GM12878 (cell line): ENCODE measurements at regions not wholly inside any gene's neighbourhood (a gene's known extent, or its start where the extent isn't known, plus 50 kb on each side); places are given as distances from the start of the nearest gene placed in this dataset.

ENCODE experiments used
- ATAC-seq: fragments of 200-7000 bp; cut with Tn5 transposase; 3 replicates; pipeline ENCODE4 v1.9.1; 2020; ENCODE audit warnings: mild to moderate bottlenecking, moderate library complexity
- BruUV-seq: library from RNA; stranded (reverse); fragments of 400-500 nt; replicated peaks from 2 replicates; lab custom pipeline; 2021; lab: Mats Ljungman, UMichigan
- CTCF ChIA-PET: fragments of 300-600 bp; sonication (Branson Sonifier 250); formaldehyde crosslinking; extraction: SDS; loops from one replicate; lab custom pipeline; 2021; ENCODE audit warnings: inconsistent platforms; lab: Yijun Ruan, JAX
- POLR2A ChIA-PET: fragments of 350-600 bp; formaldehyde crosslinking; extraction: SDS; loops from one replicate; lab custom pipeline; 2021; ENCODE audit warnings: inconsistent platforms; lab: Charles Lee
- RAD21 ChIA-PET: fragments of 300-600 bp; sonication (Branson Sonifier 250); formaldehyde crosslinking; loops from one replicate; lab custom pipeline; 2023; ENCODE audit warnings: antibody characterized with exemption; ENCODE audit not compliant: unreplicated experiment; lab: Charles Lee
- SMC1A ChIA-PET: fragments of 300-600 bp; sonication (Branson Sonifier 250); formaldehyde crosslinking; loops from one replicate; lab custom pipeline; 2023; ENCODE audit not compliant: unreplicated experiment, uncharacterized antibody; lab: Charles Lee
- DNase-seq: peaks from one replicate; pipeline ENCODE4 v3.0.0-alpha.2; 2011; ENCODE audit warnings: low read depth, low spot score
- FAIRE-seq: peaks from 3 replicates; lab custom pipeline; 2011; peaks lifted over from hg19 to GRCh38; lab: Jason Lieb, UNC
- H2AFZ ChIP-seq: 2 replicates; pipeline ENCODE4 v1.6.0; 2011; ENCODE audit warnings: low read depth, low read length, control low read depth; ENCODE audit not compliant: control insufficient read depth
- H3K27ac ChIP-seq: 2 replicates; pipeline ENCODE4 v1.5.1; 2011; ENCODE audit warnings: control low read depth; ENCODE audit not compliant: control insufficient read depth, insufficient read depth
- H3K27me3 ChIP-seq, 2 experiments: replicated peaks in 1 of 2; 2 replicates each; pipeline versions ENCODE4 v1.6.0 to v1.6.1; 2011; ENCODE audit warnings: low read length in 1 of 2; ENCODE audit not compliant: control insufficient read depth in 2 of 2, insufficient read depth in 2 of 2
- H3K36me3 ChIP-seq, 2 experiments: 2 replicates each; pipeline ENCODE4 v1.5.1; 2011; ENCODE audit warnings: low read length in 1 of 2; ENCODE audit not compliant: control insufficient read depth in 2 of 2, insufficient read depth in 2 of 2
- H3K4me1 ChIP-seq: 2 replicates; pipeline ENCODE4 v1.6.1; 2011; ENCODE audit warnings: mild to moderate bottlenecking, low read length, moderate library complexity, mixed read lengths; ENCODE audit not compliant: control insufficient read depth, insufficient read depth
- H3K4me2 ChIP-seq: 2 replicates; pipeline ENCODE4 v1.6.0; 2011; ENCODE audit warnings: control low read depth; ENCODE audit not compliant: control insufficient read depth, insufficient read depth
- H3K4me3 ChIP-seq: fragments of 200-600 bp; sonication (generic); 2 replicates; pipeline ENCODE4 v1.5.1; 2016
- H3K79me2 ChIP-seq: 2 replicates; pipeline ENCODE4 v1.6.0; 2011; ENCODE audit warnings: low read length; ENCODE audit not compliant: control insufficient read depth, insufficient read depth
- H3K9ac ChIP-seq: 2 replicates; pipeline ENCODE4 v1.8.0; 2011; ENCODE audit warnings: low read length, control low read depth, mixed read lengths; ENCODE audit not compliant: control insufficient read depth, insufficient read depth
- H3K9me3 ChIP-seq: replicated peaks from 3 replicates; pipeline ENCODE4 v1.5.1; 2011; ENCODE audit warnings: mild to moderate bottlenecking, low read length; ENCODE audit not compliant: control insufficient read depth, insufficient read depth
- H4K20me1 ChIP-seq: 2 replicates; pipeline ENCODE4 v1.6.0; 2011; ENCODE audit not compliant: control insufficient read depth, insufficient read depth
- CBFB ChIP-seq: IDR thresholded peaks from 2 replicates; pipeline ENCODE4 v1.6.1; 2016; ENCODE audit warnings: antibody characterized with exemption, low read depth
- CREB1 ChIP-seq: IDR thresholded peaks from 2 replicates; pipeline ENCODE4 v1.6.1; 2012; ENCODE audit warnings: low read depth, mild to moderate bottlenecking, inconsistent platforms
- GATAD2B ChIP-seq: fragments of 450-650 bp; conservative IDR thresholded peaks from 2 replicates; pipeline ENCODE4 v1.6.1; 2017; ENCODE audit warnings: low read depth, mild to moderate bottlenecking, moderate library complexity
- IKZF1 ChIP-seq: fragments of 450-650 bp; conservative IDR thresholded peaks from 2 replicates; pipeline ENCODE4 v1.6.1; 2017; ENCODE audit warnings: antibody characterized with exemption, mild to moderate bottlenecking
- JUND ChIP-seq: IDR thresholded peaks from 2 replicates; pipeline ENCODE4 v1.6.1; 2012; ENCODE audit warnings: low read depth, mild to moderate bottlenecking, low read length, improper control_type of control experiment, moderate library complexity
- SIN3A ChIP-seq: IDR thresholded peaks from 2 replicates; pipeline ENCODE4 v1.6.1; 2012; ENCODE audit warnings: low read depth, low read length, improper control_type of control experiment
- TBL1XR1 ChIP-seq: IDR thresholded peaks from 2 replicates; pipeline ENCODE4 v1.6.1; 2012; ENCODE audit warnings: low read depth, low read length, improper control_type of control experiment
- ZNF24 ChIP-seq: fragments of 450-650 bp; IDR thresholded peaks from 2 replicates; pipeline ENCODE4 v1.6.1; 2017; ENCODE audit warnings: antibody characterized with exemption, mild to moderate bottlenecking
- in situ Hi-C: fragments of 300-500 bp; cut with MboI; formaldehyde crosslinking; loops from 9 replicates; pipeline ENCODE4 v1.14.3; 2018; ENCODE audit warnings: mixed read lengths
- intact Hi-C: fragments of 100-400 bp; cut with micrococcal nuclease; formaldehyde crosslinking; loops from one replicate; pipeline ENCODE4 v1.14.2; 2022; ENCODE audit not compliant: unreplicated experiment
- TF ChIP-seq, protein P1 (sequence below): IDR thresholded peaks from 2 replicates; pipeline ENCODE4 v1.6.1; 2012; ENCODE audit warnings: mild to moderate bottlenecking, low read depth, low read length
- TF ChIP-seq, protein P2 (sequence below): IDR thresholded peaks from 2 replicates; pipeline ENCODE4 v1.6.1; 2011; ENCODE audit warnings: low read depth, low read length, improper control_type of control experiment, borderline replicate concordance
- TF ChIP-seq, protein P3 (sequence below): IDR thresholded peaks from 2 replicates; pipeline ENCODE4 v1.6.1; 2012; ENCODE audit warnings: improper control_type of control experiment, low read depth, low read length; ENCODE audit not compliant: insufficient replicate concordance
- TF ChIP-seq, protein P4 (sequence below), 3 experiments: IDR thresholded peaks in 2 of 3; conservative IDR thresholded peaks in 1 of 3; 2 replicates each; pipeline ENCODE4 v1.5.1; 2011; ENCODE audit warnings: low read depth in 3 of 3, low read length in 3 of 3, mild to moderate bottlenecking in 3 of 3, control low read depth in 2 of 3, moderate library complexity in 2 of 3, inconsistent platforms in 1 of 3, mixed read lengths in 1 of 3; ENCODE audit not compliant: control insufficient read depth in 2 of 3, insufficient read depth in 1 of 3; ENCODE audit errors: extremely low read depth in 1 of 3

DNA sequence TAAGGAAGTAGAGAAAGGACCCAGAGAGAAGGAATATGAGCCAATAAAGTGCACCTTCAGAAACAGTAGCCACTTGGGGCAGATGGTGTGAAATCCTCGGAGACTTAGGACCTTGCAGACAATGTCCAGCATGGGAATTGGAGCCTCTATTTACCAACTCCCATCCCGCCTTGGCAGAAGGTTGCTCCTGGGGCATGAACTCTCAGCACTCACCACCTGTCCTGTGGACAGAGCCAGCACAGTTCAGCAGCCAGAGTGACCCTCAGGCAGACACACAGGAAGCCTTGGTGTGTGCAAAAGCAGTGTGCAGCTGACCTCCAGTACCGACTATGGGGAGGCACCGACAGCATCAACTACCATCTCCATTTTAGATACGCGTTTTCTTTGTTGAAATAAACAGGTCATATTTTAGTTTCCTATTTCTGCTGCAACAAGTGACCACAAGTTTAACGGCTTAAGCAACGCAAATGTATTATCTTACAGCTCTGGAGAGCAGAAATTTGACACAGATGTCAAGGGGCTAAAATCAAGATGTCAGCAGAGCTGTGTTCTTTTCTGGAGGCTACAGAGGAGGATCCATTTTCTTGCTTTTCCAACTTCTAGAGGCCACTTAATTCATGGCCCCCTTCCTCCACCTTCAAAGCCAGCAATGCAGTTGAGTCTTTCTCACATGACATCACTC lies 428.1 kb downstream of the MED13L start (continued):
- TF ChIP-seq, protein P1, sequence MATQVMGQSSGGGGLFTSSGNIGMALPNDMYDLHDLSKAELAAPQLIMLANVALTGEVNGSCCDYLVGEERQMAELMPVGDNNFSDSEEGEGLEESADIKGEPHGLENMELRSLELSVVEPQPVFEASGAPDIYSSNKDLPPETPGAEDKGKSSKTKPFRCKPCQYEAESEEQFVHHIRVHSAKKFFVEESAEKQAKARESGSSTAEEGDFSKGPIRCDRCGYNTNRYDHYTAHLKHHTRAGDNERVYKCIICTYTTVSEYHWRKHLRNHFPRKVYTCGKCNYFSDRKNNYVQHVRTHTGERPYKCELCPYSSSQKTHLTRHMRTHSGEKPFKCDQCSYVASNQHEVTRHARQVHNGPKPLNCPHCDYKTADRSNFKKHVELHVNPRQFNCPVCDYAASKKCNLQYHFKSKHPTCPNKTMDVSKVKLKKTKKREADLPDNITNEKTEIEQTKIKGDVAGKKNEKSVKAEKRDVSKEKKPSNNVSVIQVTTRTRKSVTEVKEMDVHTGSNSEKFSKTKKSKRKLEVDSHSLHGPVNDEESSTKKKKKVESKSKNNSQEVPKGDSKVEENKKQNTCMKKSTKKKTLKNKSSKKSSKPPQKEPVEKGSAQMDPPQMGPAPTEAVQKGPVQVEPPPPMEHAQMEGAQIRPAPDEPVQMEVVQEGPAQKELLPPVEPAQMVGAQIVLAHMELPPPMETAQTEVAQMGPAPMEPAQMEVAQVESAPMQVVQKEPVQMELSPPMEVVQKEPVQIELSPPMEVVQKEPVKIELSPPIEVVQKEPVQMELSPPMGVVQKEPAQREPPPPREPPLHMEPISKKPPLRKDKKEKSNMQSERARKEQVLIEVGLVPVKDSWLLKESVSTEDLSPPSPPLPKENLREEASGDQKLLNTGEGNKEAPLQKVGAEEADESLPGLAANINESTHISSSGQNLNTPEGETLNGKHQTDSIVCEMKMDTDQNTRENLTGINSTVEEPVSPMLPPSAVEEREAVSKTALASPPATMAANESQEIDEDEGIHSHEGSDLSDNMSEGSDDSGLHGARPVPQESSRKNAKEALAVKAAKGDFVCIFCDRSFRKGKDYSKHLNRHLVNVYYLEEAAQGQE, result no peak
- TF ChIP-seq CREB1, result no peak
- no peak for TF ChIP-seq TBL1XR1
- no peak for TF ChIP-seq ZNF24
- no peak for TF ChIP-seq GATAD2B
- TF ChIP-seq CBFB, result no peak
- TF ChIP-seq, protein P2, sequence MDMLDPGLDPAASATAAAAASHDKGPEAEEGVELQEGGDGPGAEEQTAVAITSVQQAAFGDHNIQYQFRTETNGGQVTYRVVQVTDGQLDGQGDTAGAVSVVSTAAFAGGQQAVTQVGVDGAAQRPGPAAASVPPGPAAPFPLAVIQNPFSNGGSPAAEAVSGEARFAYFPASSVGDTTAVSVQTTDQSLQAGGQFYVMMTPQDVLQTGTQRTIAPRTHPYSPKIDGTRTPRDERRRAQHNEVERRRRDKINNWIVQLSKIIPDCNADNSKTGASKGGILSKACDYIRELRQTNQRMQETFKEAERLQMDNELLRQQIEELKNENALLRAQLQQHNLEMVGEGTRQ, result no peak
- TF ChIP-seq SIN3A, result no peak

DNA sequence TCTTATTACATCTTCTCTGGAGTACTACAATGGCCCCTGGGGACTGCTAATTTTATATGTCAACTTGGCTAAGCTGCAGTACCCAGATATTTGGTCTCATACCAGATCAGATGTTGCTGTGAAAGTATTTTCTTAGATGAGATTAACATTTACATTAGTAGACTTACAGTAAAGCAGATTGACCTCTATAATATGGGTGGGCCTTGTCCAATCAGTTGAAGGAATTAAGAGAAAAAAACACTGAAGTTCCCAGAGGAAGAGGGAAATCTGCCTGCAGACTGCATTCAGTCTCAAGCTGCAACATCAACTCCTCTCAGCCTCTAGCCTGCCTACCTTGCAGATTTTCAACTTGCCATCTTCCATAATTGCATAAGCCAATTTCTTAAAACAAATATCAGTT lies 430.1 kb downstream of the MED13L start:
- no peak for ATAC-seq
- DNase-seq, result no peak
- no peak overlapping the region for H2AFZ ChIP-seq
- BruUV-seq, result no TSS peak
- SMC1A ChIA-PET, result no interaction called here
- no peak overlapping the region for H3K27ac ChIP-seq
- no peaks in the 10 kb centered on the region for H3K27me3 ChIP-seq
- H3K79me2 ChIP-seq, result no peaks in the 10 kb centered on the region
- intact Hi-C loops (no loop called here), in situ Hi-C loops (no loop called here)
- RAD21 ChIA-PET, result no interaction called here
- no peak for FAIRE-seq
- H3K9me3 ChIP-seq, result no peaks in the 10 kb centered on the region
- no peak overlapping the region for H3K4me3 ChIP-seq
- H4K20me1 ChIP-seq, result no peaks in the 10 kb centered on the region
- H3K4me1 ChIP-seq, result no peaks in the 10 kb centered on the region
- no peak overlapping the region for H3K9ac ChIP-seq
- no peaks in the 10 kb centered on the region for H3K36me3 ChIP-seq
- POLR2A ChIA-PET, result no interaction called here
- CTCF ChIA-PET, result no interaction called here
- no peak overlapping the region for H3K4me2 ChIP-seq
- TF ChIP-seq, protein P3, sequence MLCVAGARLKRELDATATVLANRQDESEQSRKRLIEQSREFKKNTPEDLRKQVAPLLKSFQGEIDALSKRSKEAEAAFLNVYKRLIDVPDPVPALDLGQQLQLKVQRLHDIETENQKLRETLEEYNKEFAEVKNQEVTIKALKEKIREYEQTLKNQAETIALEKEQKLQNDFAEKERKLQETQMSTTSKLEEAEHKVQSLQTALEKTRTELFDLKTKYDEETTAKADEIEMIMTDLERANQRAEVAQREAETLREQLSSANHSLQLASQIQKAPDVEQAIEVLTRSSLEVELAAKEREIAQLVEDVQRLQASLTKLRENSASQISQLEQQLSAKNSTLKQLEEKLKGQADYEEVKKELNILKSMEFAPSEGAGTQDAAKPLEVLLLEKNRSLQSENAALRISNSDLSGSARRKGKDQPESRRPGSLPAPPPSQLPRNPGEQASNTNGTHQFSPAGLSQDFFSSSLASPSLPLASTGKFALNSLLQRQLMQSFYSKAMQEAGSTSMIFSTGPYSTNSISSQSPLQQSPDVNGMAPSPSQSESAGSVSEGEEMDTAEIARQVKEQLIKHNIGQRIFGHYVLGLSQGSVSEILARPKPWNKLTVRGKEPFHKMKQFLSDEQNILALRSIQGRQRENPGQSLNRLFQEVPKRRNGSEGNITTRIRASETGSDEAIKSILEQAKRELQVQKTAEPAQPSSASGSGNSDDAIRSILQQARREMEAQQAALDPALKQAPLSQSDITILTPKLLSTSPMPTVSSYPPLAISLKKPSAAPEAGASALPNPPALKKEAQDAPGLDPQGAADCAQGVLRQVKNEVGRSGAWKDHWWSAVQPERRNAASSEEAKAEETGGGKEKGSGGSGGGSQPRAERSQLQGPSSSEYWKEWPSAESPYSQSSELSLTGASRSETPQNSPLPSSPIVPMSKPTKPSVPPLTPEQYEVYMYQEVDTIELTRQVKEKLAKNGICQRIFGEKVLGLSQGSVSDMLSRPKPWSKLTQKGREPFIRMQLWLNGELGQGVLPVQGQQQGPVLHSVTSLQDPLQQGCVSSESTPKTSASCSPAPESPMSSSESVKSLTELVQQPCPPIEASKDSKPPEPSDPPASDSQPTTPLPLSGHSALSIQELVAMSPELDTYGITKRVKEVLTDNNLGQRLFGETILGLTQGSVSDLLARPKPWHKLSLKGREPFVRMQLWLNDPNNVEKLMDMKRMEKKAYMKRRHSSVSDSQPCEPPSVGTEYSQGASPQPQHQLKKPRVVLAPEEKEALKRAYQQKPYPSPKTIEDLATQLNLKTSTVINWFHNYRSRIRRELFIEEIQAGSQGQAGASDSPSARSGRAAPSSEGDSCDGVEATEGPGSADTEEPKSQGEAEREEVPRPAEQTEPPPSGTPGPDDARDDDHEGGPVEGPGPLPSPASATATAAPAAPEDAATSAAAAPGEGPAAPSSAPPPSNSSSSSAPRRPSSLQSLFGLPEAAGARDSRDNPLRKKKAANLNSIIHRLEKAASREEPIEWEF, result no peak
- TF ChIP-seq JUND (no peak), IKZF1 (no peak)
- TF ChIP-seq, protein P4, sequence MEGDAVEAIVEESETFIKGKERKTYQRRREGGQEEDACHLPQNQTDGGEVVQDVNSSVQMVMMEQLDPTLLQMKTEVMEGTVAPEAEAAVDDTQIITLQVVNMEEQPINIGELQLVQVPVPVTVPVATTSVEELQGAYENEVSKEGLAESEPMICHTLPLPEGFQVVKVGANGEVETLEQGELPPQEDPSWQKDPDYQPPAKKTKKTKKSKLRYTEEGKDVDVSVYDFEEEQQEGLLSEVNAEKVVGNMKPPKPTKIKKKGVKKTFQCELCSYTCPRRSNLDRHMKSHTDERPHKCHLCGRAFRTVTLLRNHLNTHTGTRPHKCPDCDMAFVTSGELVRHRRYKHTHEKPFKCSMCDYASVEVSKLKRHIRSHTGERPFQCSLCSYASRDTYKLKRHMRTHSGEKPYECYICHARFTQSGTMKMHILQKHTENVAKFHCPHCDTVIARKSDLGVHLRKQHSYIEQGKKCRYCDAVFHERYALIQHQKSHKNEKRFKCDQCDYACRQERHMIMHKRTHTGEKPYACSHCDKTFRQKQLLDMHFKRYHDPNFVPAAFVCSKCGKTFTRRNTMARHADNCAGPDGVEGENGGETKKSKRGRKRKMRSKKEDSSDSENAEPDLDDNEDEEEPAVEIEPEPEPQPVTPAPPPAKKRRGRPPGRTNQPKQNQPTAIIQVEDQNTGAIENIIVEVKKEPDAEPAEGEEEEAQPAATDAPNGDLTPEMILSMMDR (IDR thresholded peaks at IDR 0.05 in 2 of 3, conservative IDR thresholded peaks at IDR 0.05 in 1 of 3; ENCODE audit: control insufficient read depth in 2 of 3, extremely low read depth in 1 of 3, insufficient read depth in 1 of 3, low read depth in 3 of 3, low read length in 3 of 3), result no peak
